CD4-positive, alpha-beta T cell (primary cell): ENCODE measurements at regions not wholly inside any gene's neighbourhood (a gene's known extent, or its start where the extent isn't known, plus 50 kb on each side); places are given as distances from the start of the nearest gene placed in this dataset.
"Not testable (repeated sequence)": the region's sequence is repeated elsewhere in the genome, so short reads cannot be mapped to it uniquely, and the experiment has no call there.

Experiments used
- ATAC-seq: fragments of 200-7000 bp; cut with Tn5 transposase; one replicate; pipeline ENCODE4 v1.10.0; 2022; ENCODE audit warnings: mild to moderate bottlenecking; ENCODE audit not compliant: poor library complexity
- CTCF ChIA-PET: fragments of 350-600 bp; sonication (Branson Sonifier 250); formaldehyde crosslinking; loops from one replicate; lab custom pipeline; 2021; ENCODE audit warnings: antibody characterized with exemption, inconsistent platforms; lab: Charles Lee
- POLR2A ChIA-PET: fragments of 350-600 bp; sonication (Branson Sonifier 250); formaldehyde crosslinking; loops from one replicate; lab custom pipeline; 2021; ENCODE audit warnings: antibody characterized with exemption, inconsistent platforms; lab: Charles Lee
- DNase-seq, 14 experiments: peaks; one replicate each; pipeline ENCODE4 v3.0.0-alpha.2; 2013 to 2020; ENCODE audit warnings: mixed read lengths in 2 of 14
- H3K27ac ChIP-seq, 2 donors: one replicate each; pipeline versions ENCODE4 v1.5.1 to v1.7.0; 2013; ENCODE audit warnings: low read length in 2 of 2, low read depth in 1 of 2, mild to moderate bottlenecking in 1 of 2
- H3K27me3 ChIP-seq, 2 experiments: 1 replicate in 1 of 2; 2 replicates in 1 of 2; pipeline versions ENCODE4 v1.6.1 to v1.7.0; 2013; ENCODE audit warnings: low read length in 2 of 2, control low read depth in 1 of 2, mild to moderate bottlenecking in 1 of 2, moderate library complexity in 1 of 2; ENCODE audit not compliant: insufficient read depth in 2 of 2, control insufficient read depth in 1 of 2
- H3K36me3 ChIP-seq: one replicate; pipeline ENCODE4 v1.6.1; 2013; ENCODE audit warnings: low read length, control low read depth; ENCODE audit not compliant: insufficient read depth
- H3K4me1 ChIP-seq: one replicate; pipeline ENCODE4 v1.6.1; 2013; ENCODE audit warnings: low read length, control low read depth; ENCODE audit not compliant: insufficient read depth
- H3K4me3 ChIP-seq: one replicate; pipeline ENCODE4 v1.5.1; 2013; ENCODE audit warnings: mild to moderate bottlenecking, low read length, moderate library complexity
- H3K9me3 ChIP-seq, 2 experiments: 1 replicate in 1 of 2; 2 replicates in 1 of 2; pipeline versions ENCODE4 v1.6.1 to v1.7.0; 2013; ENCODE audit warnings: low read length in 2 of 2, mild to moderate bottlenecking in 2 of 2, control low read depth in 1 of 2, moderate library complexity in 1 of 2; ENCODE audit not compliant: control insufficient read depth in 1 of 2, insufficient read depth in 1 of 2
- H3K27ac Mint-ChIP-seq: one replicate; pipeline ENCODE4 v1.8.0; 2020; ENCODE audit warnings: mixed read lengths
- H3K27me3 Mint-ChIP-seq: one replicate; pipeline ENCODE4 v1.8.0; 2021; ENCODE audit warnings: mixed read lengths
- H3K36me3 Mint-ChIP-seq: one replicate; pipeline ENCODE4 v1.8.0; 2021; ENCODE audit warnings: low read depth, mixed read lengths
- H3K4me1 Mint-ChIP-seq: one replicate; pipeline ENCODE4 v1.8.0; 2021; ENCODE audit warnings: low read depth, mixed read lengths
- H3K4me3 Mint-ChIP-seq: one replicate; pipeline ENCODE4 v1.8.0; 2020; ENCODE audit warnings: mild to moderate bottlenecking, mixed read lengths
- H3K9me3 Mint-ChIP-seq: one replicate; pipeline ENCODE4 v1.8.0; 2020; ENCODE audit warnings: mixed read lengths
- CTCF ChIP-seq: fragments of 200-600 bp; IDR thresholded peaks from one replicate; pipeline ENCODE4 v1.8.0; 2022; ENCODE audit warnings: antibody characterized with exemption, mild to moderate bottlenecking
- intact Hi-C, 2 experiments: fragments of 100-400 bp; cut with DNase I in 1 of 2; cut with micrococcal nuclease in 1 of 2; formaldehyde crosslinking; loops; one replicate each; pipeline versions ENCODE4 v1.15.1 to v1.9.0; 2023 to 2025; cut with DNase I, micrococcal nuclease

- Histone ChIP-seq H3K27me3 (peaks cover 0 to 13% of the 10 kb centered on the region in 2 experiments), H3K4me3 (no peak overlapping the region), H3K27ac (no peak overlapping the region), H3K4me1 (no peaks in the 10 kb centered on the region), H3K9me3 (no peaks in the 10 kb centered on the region), H3K36me3 (no peaks in the 10 kb centered on the region)
- Mint-ChIP-seq H3K9me3 (peaks cover 8% of the 10 kb centered on the region), H3K27me3 (peaks cover 30% of the 10 kb centered on the region), H3K4me1 (no peaks in the 10 kb centered on the region), H3K27ac (no peak overlapping the region), H3K36me3 (no peaks in the 10 kb centered on the region), H3K4me3 (no peak overlapping the region)
- ChIA-PET CTCF (no interaction called here), POLR2A (no interaction called here)
- no peak for DNase-seq
- intact Hi-C loops, result no loop called here
- no peak for TF ChIP-seq CTCF
- no peak for ATAC-seq
Measured at GRCh38 chr10:33588974-33589600, 254.6 kb upstream of the NRP1 start.

GRCh38 chr10:33584596-33584995, 250.1 kb upstream of the NRP1 start:
- H3K27me3 Mint-ChIP-seq, result peaks cover 28% of the 10 kb centered on the region
- H3K4me1 ChIP-seq, H3K9me3 Mint-ChIP-seq, H3K9me3 ChIP-seq, ATAC-seq, CTCF ChIA-PET, H3K4me3 Mint-ChIP-seq, H3K27ac Mint-ChIP-seq, intact Hi-C loops, H3K36me3 Mint-ChIP-seq, H3K36me3 ChIP-seq, H3K27ac ChIP-seq, H3K4me1 Mint-ChIP-seq, POLR2A ChIA-PET, H3K4me3 ChIP-seq, DNase-seq, H3K27me3 ChIP-seq: not testable (repeated sequence)

GRCh38 chr10:33579996-33580395, 245.5 kb upstream of the NRP1 start:
- Mint-ChIP-seq H3K4me3 (no peak overlapping the region), H3K9me3 (no peaks in the 10 kb centered on the region), H3K27ac (no peak overlapping the region), H3K36me3 (no peaks in the 10 kb centered on the region), H3K4me1 (no peaks in the 10 kb centered on the region), H3K27me3 (peaks cover 18% of the 10 kb centered on the region)
- Histone ChIP-seq H3K9me3 (peaks cover 0 to 3% of the 10 kb centered on the region in 2 experiments), H3K4me1 (no peaks in the 10 kb centered on the region), H3K27ac (no peak overlapping the region), H3K36me3 (no peaks in the 10 kb centered on the region), H3K27me3 (peaks cover 0 to 2% of the 10 kb centered on the region in 2 experiments), H3K4me3 (no peak overlapping the region)
- ATAC-seq (no peak), DNase-seq (no peak)
- intact Hi-C loops, result no loop called here
- POLR2A ChIA-PET, result no interaction called here
- TF ChIP-seq CTCF, result no peak
- CTCF ChIA-PET, result no interaction called here

GRCh38 chr10:33573606-33574005, 239.1 kb upstream of the NRP1 start:
- no peaks in the 10 kb centered on the region for H3K36me3 ChIP-seq
- Mint-ChIP-seq H3K27me3 (peaks cover 8% of the 10 kb centered on the region), H3K36me3 (no peaks in the 10 kb centered on the region), H3K4me3 (no peak overlapping the region), H3K9me3 (no peaks in the 10 kb centered on the region), H3K4me1 (no peaks in the 10 kb centered on the region), H3K27ac (no peak overlapping the region)
- TF ChIP-seq CTCF, result no peak
- intact Hi-C loops, result no loop called here
- no peak overlapping the region for H3K4me3 ChIP-seq
- H3K27me3 ChIP-seq, result no peaks in the 10 kb centered on the region
- ChIA-PET CTCF (no interaction called here), POLR2A (no interaction called here)
- no peak overlapping the region for H3K27ac ChIP-seq
- no peak for DNase-seq
- no peaks in the 10 kb centered on the region for H3K9me3 ChIP-seq
- no peak for ATAC-seq
- no peaks in the 10 kb centered on the region for H3K4me1 ChIP-seq
